ENCODE measurements at regions not wholly inside any gene's neighbourhood (a gene's known extent, or its start where the extent isn't known, plus 50 kb on each side); places are given as distances from the start of the nearest gene placed in this dataset.

- no peak for TF ChIP-seq ZFP30 (CRISPR knock-in tag; IDR thresholded peaks at IDR 0.05)
- TF ChIP-seq SNAI2 (CRISPR knock-in tag; IDR thresholded peaks at IDR 0.05) = no peak
- no peak for TF ChIP-seq RARB (CRISPR knock-in tag; IDR thresholded peaks at IDR 0.05)
Measured at GRCh38 chr2:15695582-15696330, 104.1 kb downstream of the DDX1 start.
